ENCODE measurements at regions not wholly inside any gene's neighbourhood (a gene's known extent, or its start where the extent isn't known, plus 50 kb on each side); places are given as distances from the start of the nearest gene placed in this dataset.

DNA sequence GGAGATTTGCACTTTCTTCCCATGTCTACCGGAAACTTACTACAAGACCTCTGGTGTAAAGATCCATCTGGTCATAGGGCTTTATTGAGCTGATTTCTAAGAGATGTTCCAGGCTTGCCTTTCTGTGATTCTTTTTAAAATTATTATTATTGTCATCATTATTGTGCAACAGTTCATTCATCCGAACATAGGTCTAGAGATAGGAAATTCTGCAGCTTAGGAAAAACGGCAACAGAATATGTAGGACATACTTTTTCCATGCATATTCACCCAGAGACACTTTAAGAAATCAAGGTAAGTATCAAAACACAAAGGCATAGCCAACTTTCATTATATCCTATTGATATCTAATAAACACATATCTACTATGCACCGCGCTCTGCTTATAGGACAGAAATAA, 378.2 kb upstream of the KLF4 start:
- no peak for TF ChIP-seq CTCF (IDR thresholded peaks at IDR 0.05)
- TF ChIP-seq POLR2A (IDR thresholded peaks at IDR 0.05) = no peak

All from adrenal gland (tissue), 5 donors.